Lower lobe of right lung (tissue), 2 donors: ENCODE measurements at regions not wholly inside any gene's neighbourhood (a gene's known extent, or its start where the extent isn't known, plus 50 kb on each side); places are given as distances from the start of the nearest gene placed in this dataset.

Source experiments
- ATAC-seq, 2 donors: fragments of 200-7000 bp; cut with Tn5 transposase; one replicate each; pipeline ENCODE4 v1.9.1; 2020 to 2022; ENCODE audit warnings: mild to moderate bottlenecking in 2 of 2, moderate library complexity in 2 of 2
- DNase-seq: peaks from one replicate; pipeline ENCODE4 v3.0.0-alpha.2; 2020
- H3K27ac ChIP-seq: fragments of 200-600 bp; one replicate; pipeline ENCODE4 v1.8.0; 2022
- H3K27me3 ChIP-seq: fragments of 200-600 bp; one replicate; pipeline ENCODE4 v1.8.0; 2022; ENCODE audit warnings: low read depth
- H3K36me3 ChIP-seq: fragments of 200-600 bp; one replicate; pipeline ENCODE4 v1.8.0; 2022; ENCODE audit warnings: mild to moderate bottlenecking
- H3K4me1 ChIP-seq: fragments of 200-600 bp; one replicate; pipeline ENCODE4 v1.8.0; 2022
- H3K4me3 ChIP-seq: fragments of 200-600 bp; one replicate; pipeline ENCODE4 v1.8.0; 2022; ENCODE audit warnings: mild to moderate bottlenecking
- H3K9me3 ChIP-seq: fragments of 200-600 bp; one replicate; pipeline ENCODE4 v1.8.0; 2022
- CTCF ChIP-seq: fragments of 200-600 bp; IDR thresholded peaks from one replicate; pipeline ENCODE4 v1.8.0; 2022; ENCODE audit warnings: antibody characterized with exemption, mild to moderate bottlenecking
- intact Hi-C: fragments of 100-400 bp; cut with DNase I; formaldehyde crosslinking; loops from one replicate; pipeline ENCODE4 v1.11.0; 2022
- donor health status: DM: no; HTN: yes; CAD: no; lungs with severe emphysema.

GRCh38 chr7:22645418-22646181 is 81.4 kb upstream of the IL6 start:
- intact Hi-C loops: no loop called here
- no peak overlapping the region for H3K4me3 ChIP-seq
- H3K27me3 ChIP-seq: no peaks in the 10 kb centered on the region
- DNase-seq: no peak
- H3K27ac ChIP-seq: no peak overlapping the region
- ATAC-seq: no peak
- H3K36me3 ChIP-seq: no peaks in the 10 kb centered on the region
- no peaks in the 10 kb centered on the region for H3K4me1 ChIP-seq
- no peak for TF ChIP-seq CTCF
- peaks cover 41% of the 10 kb centered on the region for H3K9me3 ChIP-seq

- ATAC-seq (no peak), DNase-seq (no peak)
- Histone ChIP-seq H3K27me3 (no peaks in the 10 kb centered on the region), H3K4me1 (no peaks in the 10 kb centered on the region), H3K36me3 (no peaks in the 10 kb centered on the region), H3K27ac (no peak overlapping the region), H3K4me3 (no peak overlapping the region), H3K9me3 (peaks cover 41% of the 10 kb centered on the region)
- no peak for TF ChIP-seq CTCF
- intact Hi-C loops: no loop called here
These were observed 84.5 kb upstream of the IL6 start for GRCh38 chr7:22642454-22642853.

GRCh38 chr7:22640269-22640668 is 86.7 kb upstream of the IL6 start:
- Histone ChIP-seq H3K27ac (no peak overlapping the region), H3K4me3 (no peak overlapping the region), H3K27me3 (no peaks in the 10 kb centered on the region), H3K36me3 (no peaks in the 10 kb centered on the region), H3K4me1 (no peaks in the 10 kb centered on the region), H3K9me3 (peaks cover 26% of the 10 kb centered on the region)
- intact Hi-C loops: no loop called here
- ATAC-seq: no peak
- no peak for DNase-seq
- TF ChIP-seq CTCF: no peak

DNA sequence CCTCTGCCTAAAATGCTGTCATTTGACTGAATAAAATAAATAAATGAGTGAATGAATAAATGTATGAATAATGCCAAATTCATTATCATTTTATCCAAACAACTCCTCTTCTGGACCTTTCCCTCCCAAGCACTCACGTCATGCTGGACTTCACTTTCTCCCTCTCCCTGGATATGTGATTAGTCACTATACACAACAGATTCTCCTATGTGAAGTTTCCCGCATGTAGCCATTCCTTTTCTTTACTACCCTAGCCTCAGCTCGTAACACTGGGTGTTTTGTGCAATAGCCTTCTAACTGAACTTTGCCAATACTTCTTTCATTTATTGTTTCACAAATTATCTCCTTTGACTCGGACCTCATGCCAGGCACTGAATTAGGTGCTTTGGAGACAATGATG is 87.6 kb upstream of the IL6 start:
- DNase-seq (no peak), ATAC-seq (no peak)
- intact Hi-C loops: no loop called here
- H3K4me3 ChIP-seq: no peak overlapping the region
- no peaks in the 10 kb centered on the region for H3K4me1 ChIP-seq
- H3K27me3 ChIP-seq: no peaks in the 10 kb centered on the region
- peaks cover 17% of the 10 kb centered on the region for H3K9me3 ChIP-seq
- H3K36me3 ChIP-seq: no peaks in the 10 kb centered on the region
- H3K27ac ChIP-seq: no peak overlapping the region
- no peak for TF ChIP-seq CTCF

DNA sequence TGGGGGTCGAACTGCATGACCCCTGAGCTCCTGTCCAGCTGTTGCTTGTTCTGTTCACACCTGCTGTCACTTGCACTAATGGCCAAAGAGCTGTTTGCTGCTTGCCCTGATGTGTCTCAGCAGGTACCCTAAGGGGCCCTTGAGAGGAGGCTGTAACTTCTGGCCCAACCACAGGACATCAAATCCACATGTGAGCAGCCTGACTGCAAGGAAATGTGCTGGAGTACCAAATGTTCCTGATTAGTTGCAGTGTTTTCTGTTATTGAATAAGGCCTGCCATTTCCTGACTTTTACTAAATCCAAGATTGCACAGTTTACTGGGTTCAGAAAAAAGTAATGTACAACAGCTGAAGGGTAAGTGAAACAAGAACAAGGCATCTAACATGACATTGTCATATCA is 91.7 kb upstream of the IL6 start:
- H3K27ac ChIP-seq: no peak overlapping the region
- no peak for TF ChIP-seq CTCF
- no peaks in the 10 kb centered on the region for H3K9me3 ChIP-seq
- H3K27me3 ChIP-seq: no peaks in the 10 kb centered on the region
- no peaks in the 10 kb centered on the region for H3K36me3 ChIP-seq
- no peak overlapping the region for H3K4me3 ChIP-seq
- no peak for DNase-seq
- no peak for ATAC-seq
- intact Hi-C loops: no loop called here
- H3K4me1 ChIP-seq: no peaks in the 10 kb centered on the region
